ENCODE measurements at regions not wholly inside any gene's neighbourhood (a gene's known extent, or its start where the extent isn't known, plus 50 kb on each side); places are given as distances from the start of the nearest gene placed in this dataset.

- TF ChIP-seq CTCF (IDR thresholded peaks at IDR 0.05) (no peak), ZFX (IDR thresholded peaks at IDR 0.05; ENCODE audit: borderline replicate concordance) (no peak)
These were observed 476.9 kb upstream of the SYT1 start for GRCh38 chr12:78387721-78388120.

Measured in 22Rv1 (cell line).